GM12878 (cell line): ENCODE measurements at regions not wholly inside any gene's neighbourhood (a gene's known extent, or its start where the extent isn't known, plus 50 kb on each side); places are given as distances from the start of the nearest gene placed in this dataset.

Experiments
- ATAC-seq: fragments of 200-7000 bp; cut with Tn5 transposase; 3 replicates; pipeline ENCODE4 v1.9.1; 2020; ENCODE audit warnings: mild to moderate bottlenecking, moderate library complexity
- BruUV-seq: library from RNA; stranded (reverse); fragments of 400-500 nt; replicated peaks from 2 replicates; lab custom pipeline; 2021; lab: Mats Ljungman, UMichigan
- CTCF ChIA-PET: fragments of 300-600 bp; sonication (Branson Sonifier 250); formaldehyde crosslinking; extraction: SDS; loops from one replicate; lab custom pipeline; 2021; ENCODE audit warnings: inconsistent platforms; lab: Yijun Ruan, JAX
- POLR2A ChIA-PET: fragments of 350-600 bp; formaldehyde crosslinking; extraction: SDS; loops from one replicate; lab custom pipeline; 2021; ENCODE audit warnings: inconsistent platforms; lab: Charles Lee
- RAD21 ChIA-PET: fragments of 300-600 bp; sonication (Branson Sonifier 250); formaldehyde crosslinking; loops from one replicate; lab custom pipeline; 2023; ENCODE audit warnings: antibody characterized with exemption; ENCODE audit not compliant: unreplicated experiment; lab: Charles Lee
- SMC1A ChIA-PET: fragments of 300-600 bp; sonication (Branson Sonifier 250); formaldehyde crosslinking; loops from one replicate; lab custom pipeline; 2023; ENCODE audit not compliant: unreplicated experiment, uncharacterized antibody; lab: Charles Lee
- DNase-seq: peaks from one replicate; pipeline ENCODE4 v3.0.0-alpha.2; 2011; ENCODE audit warnings: low read depth, low spot score
- FAIRE-seq: peaks from 3 replicates; lab custom pipeline; 2011; peaks lifted over from hg19 to GRCh38; lab: Jason Lieb, UNC
- H2AFZ ChIP-seq: 2 replicates; pipeline ENCODE4 v1.6.0; 2011; ENCODE audit warnings: low read depth, low read length, control low read depth; ENCODE audit not compliant: control insufficient read depth
- H3K27ac ChIP-seq: 2 replicates; pipeline ENCODE4 v1.5.1; 2011; ENCODE audit warnings: control low read depth; ENCODE audit not compliant: control insufficient read depth, insufficient read depth
- H3K27me3 ChIP-seq, 2 experiments: replicated peaks in 1 of 2; 2 replicates each; pipeline versions ENCODE4 v1.6.0 to v1.6.1; 2011; ENCODE audit warnings: low read length in 1 of 2; ENCODE audit not compliant: control insufficient read depth in 2 of 2, insufficient read depth in 2 of 2
- H3K36me3 ChIP-seq, 2 experiments: 2 replicates each; pipeline ENCODE4 v1.5.1; 2011; ENCODE audit warnings: low read length in 1 of 2; ENCODE audit not compliant: control insufficient read depth in 2 of 2, insufficient read depth in 2 of 2
- H3K4me1 ChIP-seq: 2 replicates; pipeline ENCODE4 v1.6.1; 2011; ENCODE audit warnings: mild to moderate bottlenecking, low read length, moderate library complexity, mixed read lengths; ENCODE audit not compliant: control insufficient read depth, insufficient read depth
- H3K4me2 ChIP-seq: 2 replicates; pipeline ENCODE4 v1.6.0; 2011; ENCODE audit warnings: control low read depth; ENCODE audit not compliant: control insufficient read depth, insufficient read depth
- H3K4me3 ChIP-seq: fragments of 200-600 bp; sonication (generic); 2 replicates; pipeline ENCODE4 v1.5.1; 2016
- H3K79me2 ChIP-seq: 2 replicates; pipeline ENCODE4 v1.6.0; 2011; ENCODE audit warnings: low read length; ENCODE audit not compliant: control insufficient read depth, insufficient read depth
- H3K9ac ChIP-seq: 2 replicates; pipeline ENCODE4 v1.8.0; 2011; ENCODE audit warnings: low read length, control low read depth, mixed read lengths; ENCODE audit not compliant: control insufficient read depth, insufficient read depth
- H3K9me3 ChIP-seq: replicated peaks from 3 replicates; pipeline ENCODE4 v1.5.1; 2011; ENCODE audit warnings: mild to moderate bottlenecking, low read length; ENCODE audit not compliant: control insufficient read depth, insufficient read depth
- H4K20me1 ChIP-seq: 2 replicates; pipeline ENCODE4 v1.6.0; 2011; ENCODE audit not compliant: control insufficient read depth, insufficient read depth
- BRCA1 ChIP-seq: IDR thresholded peaks from 2 replicates; pipeline ENCODE4 v1.6.1; 2011; ENCODE audit warnings: low read depth, low read length, improper control_type of control experiment
- CBX5 ChIP-seq: sonication (generic); IDR thresholded peaks from 2 replicates; pipeline ENCODE4 v1.6.1; 2016; ENCODE audit warnings: low read depth, moderate library complexity, mild to moderate bottlenecking, inconsistent platforms
- FOXK2 ChIP-seq: fragments of 450-650 bp; IDR thresholded peaks from 2 replicates; pipeline ENCODE4 v1.6.1; 2017; ENCODE audit warnings: mild to moderate bottlenecking, moderate library complexity
- FOXM1 ChIP-seq: IDR thresholded peaks from 2 replicates; pipeline ENCODE4 v1.6.1; 2012; ENCODE audit warnings: low read depth, mild to moderate bottlenecking, inconsistent platforms, low read length, moderate library complexity
- KAT2A ChIP-seq: conservative IDR thresholded peaks from 2 replicates; pipeline ENCODE4 v1.6.1; 2011; ENCODE audit warnings: low read depth, low read length; ENCODE audit not compliant: control insufficient read depth
- MLLT1 ChIP-seq: fragments of 450-650 bp; IDR thresholded peaks from 2 replicates; pipeline ENCODE4 v1.6.1; 2016; ENCODE audit warnings: mild to moderate bottlenecking
- NR2F1 ChIP-seq: fragments of 450-650 bp; conservative IDR thresholded peaks from 2 replicates; pipeline ENCODE4 v1.6.1; 2017; ENCODE audit warnings: mild to moderate bottlenecking
- RB1 ChIP-seq: fragments of 450-650 bp; formaldehyde crosslinking; IDR thresholded peaks from 2 replicates; pipeline ENCODE4 v1.6.1; 2017; ENCODE audit warnings: mild to moderate bottlenecking, borderline replicate concordance
- YY1 ChIP-seq: IDR thresholded peaks from 2 replicates; pipeline ENCODE4 v1.6.1; 2011; ENCODE audit warnings: low read depth, mild to moderate bottlenecking, low read length
- in situ Hi-C: fragments of 300-500 bp; cut with MboI; formaldehyde crosslinking; loops from 9 replicates; pipeline ENCODE4 v1.14.3; 2018; ENCODE audit warnings: mixed read lengths
- intact Hi-C: fragments of 100-400 bp; cut with micrococcal nuclease; formaldehyde crosslinking; loops from one replicate; pipeline ENCODE4 v1.14.2; 2022; ENCODE audit not compliant: unreplicated experiment
- TF ChIP-seq, protein P1 (sequence below): IDR thresholded peaks from 2 replicates; pipeline ENCODE4 v1.6.1; 2012; ENCODE audit warnings: low read depth, low read length, improper control_type of control experiment

DNA sequence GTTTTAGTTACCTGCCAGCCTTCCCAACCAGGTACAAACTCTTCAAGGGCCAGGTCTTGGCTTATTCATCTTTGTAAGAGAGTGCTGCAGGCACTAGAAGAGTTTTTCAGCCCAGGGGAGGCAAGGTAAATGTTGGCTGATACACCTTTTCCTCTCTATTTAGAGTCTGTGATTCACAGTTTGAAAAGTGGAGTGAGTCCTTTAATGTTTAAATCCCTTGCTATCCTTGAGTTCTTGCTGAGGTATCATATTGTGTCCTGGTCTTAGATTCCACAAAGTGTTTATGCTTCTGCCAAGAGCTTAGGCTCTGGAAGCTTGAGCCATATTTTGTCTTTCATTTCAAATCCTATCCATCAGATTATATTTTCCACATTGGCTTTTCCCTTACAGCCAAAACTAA, 52.8 kb upstream of the CITED2 start:
- ChIA-PET CTCF (no interaction called here), POLR2A (no interaction called here), SMC1A (no interaction called here), RAD21 (no interaction called here)
- H3K4me1 ChIP-seq: no peaks in the 10 kb centered on the region
- peaks cover 3% of the 10 kb centered on the region; the same call in 1 of the 3 replicates for H3K9me3 ChIP-seq
- TF ChIP-seq, protein P1, sequence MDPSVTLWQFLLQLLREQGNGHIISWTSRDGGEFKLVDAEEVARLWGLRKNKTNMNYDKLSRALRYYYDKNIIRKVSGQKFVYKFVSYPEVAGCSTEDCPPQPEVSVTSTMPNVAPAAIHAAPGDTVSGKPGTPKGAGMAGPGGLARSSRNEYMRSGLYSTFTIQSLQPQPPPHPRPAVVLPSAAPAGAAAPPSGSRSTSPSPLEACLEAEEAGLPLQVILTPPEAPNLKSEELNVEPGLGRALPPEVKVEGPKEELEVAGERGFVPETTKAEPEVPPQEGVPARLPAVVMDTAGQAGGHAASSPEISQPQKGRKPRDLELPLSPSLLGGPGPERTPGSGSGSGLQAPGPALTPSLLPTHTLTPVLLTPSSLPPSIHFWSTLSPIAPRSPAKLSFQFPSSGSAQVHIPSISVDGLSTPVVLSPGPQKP: no peak
- TF ChIP-seq YY1 (no peak), RB1 (no peak), FOXK2 (no peak), MLLT1 (no peak), CBX5 (no peak), FOXM1 (no peak), BRCA1 (no peak), KAT2A (no peak), NR2F1 (no peak)
- ATAC-seq (no peak), FAIRE-seq (no peak), DNase-seq (no peak)
- no peaks in the 10 kb centered on the region for H4K20me1 ChIP-seq
- no peaks in the 10 kb centered on the region for H3K79me2 ChIP-seq
- no peak overlapping the region for H3K27ac ChIP-seq
- in situ Hi-C loops: no loop called here
- no peak overlapping the region for H2AFZ ChIP-seq
- no peak overlapping the region for H3K9ac ChIP-seq
- intact Hi-C loops: no loop called here
- no peak overlapping the region for H3K4me3 ChIP-seq
- no peaks in the 10 kb centered on the region for H3K36me3 ChIP-seq
- H3K27me3 ChIP-seq: no peaks in the 10 kb centered on the region
- no peak overlapping the region for H3K4me2 ChIP-seq
- no TSS peak for BruUV-seq
